Stimulated activated CD4-positive, alpha-beta T cell treated with anti-CD3 and anti-CD28 coated beads, TNF-alpha, amount 100 ng/mL, for 24 hours (primary cell): ENCODE measurements at regions not wholly inside any gene's neighbourhood (a gene's known extent, or its start where the extent isn't known, plus 50 kb on each side); places are given as distances from the start of the nearest gene placed in this dataset.

Experiments
- DNase-seq, 3 experiments: peaks; one replicate each; pipeline ENCODE4 v3.0.0-alpha.2; 2020; ENCODE audit warnings: low read depth in 3 of 3

GRCh38 chr11:70025308-70025707, 52.8 kb upstream of the ANO1 start:
- DNase-seq: no peak

GRCh38 chr11:70026012-70026411, 52.1 kb upstream of the ANO1 start:
- no peak for DNase-seq

- no peak for DNase-seq
Observed at GRCh38 chr11:70026726-70027125, 51.4 kb upstream of the ANO1 start.

GRCh38 chr11:70027451-70027850, 50.7 kb upstream of the ANO1 start:
- no peak for DNase-seq

- no peak for DNase-seq
Observed at GRCh38 chr11:70028147-70028855, 49.8 kb upstream of the ANO1 start.
